Activated CD8-positive, alpha-beta memory T cell treated with anti-CD3 and anti-CD28 coated beads, Interleukin-2, amount 10 ng/mL, durations not matched to agents 7 days and 5 days (primary cell): ENCODE measurements at regions not wholly inside any gene's neighbourhood (a gene's known extent, or its start where the extent isn't known, plus 50 kb on each side); places are given as distances from the start of the nearest gene placed in this dataset.

Experiments
- ATAC-seq: fragments of 150-1000 bp; cut with Tn5 transposase; one replicate; pipeline ENCODE4 v1.10.0; 2021; ENCODE audit warnings: moderate library complexity
- CTCF ChIA-PET: fragments of 350-600 bp; sonication (Branson Sonifier 250); formaldehyde crosslinking; loops from one replicate; lab custom pipeline; 2021; ENCODE audit warnings: antibody characterized with exemption; lab: Charles Lee
- DNase-seq: peaks from one replicate; pipeline ENCODE4 v3.0.0-alpha.2; 2020
- H3K27ac Mint-ChIP-seq: one replicate; pipeline ENCODE4 v1.8.0; 2021; ENCODE audit warnings: mild to moderate bottlenecking, mixed read lengths
- H3K27me3 Mint-ChIP-seq: one replicate; pipeline ENCODE4 v1.8.0; 2021; ENCODE audit warnings: mixed read lengths
- H3K36me3 Mint-ChIP-seq: one replicate; pipeline ENCODE4 v1.8.0; 2021; ENCODE audit warnings: mild to moderate bottlenecking, mixed read lengths
- H3K4me1 Mint-ChIP-seq: one replicate; pipeline ENCODE4 v1.8.0; 2021; ENCODE audit warnings: mixed read lengths
- H3K4me3 Mint-ChIP-seq: one replicate; pipeline ENCODE4 v1.8.0; 2021; ENCODE audit warnings: mild to moderate bottlenecking, moderate library complexity, mixed read lengths
- H3K9me3 Mint-ChIP-seq: one replicate; pipeline ENCODE4 v1.8.0; 2022; ENCODE audit warnings: low read depth, mixed read lengths

DNA sequence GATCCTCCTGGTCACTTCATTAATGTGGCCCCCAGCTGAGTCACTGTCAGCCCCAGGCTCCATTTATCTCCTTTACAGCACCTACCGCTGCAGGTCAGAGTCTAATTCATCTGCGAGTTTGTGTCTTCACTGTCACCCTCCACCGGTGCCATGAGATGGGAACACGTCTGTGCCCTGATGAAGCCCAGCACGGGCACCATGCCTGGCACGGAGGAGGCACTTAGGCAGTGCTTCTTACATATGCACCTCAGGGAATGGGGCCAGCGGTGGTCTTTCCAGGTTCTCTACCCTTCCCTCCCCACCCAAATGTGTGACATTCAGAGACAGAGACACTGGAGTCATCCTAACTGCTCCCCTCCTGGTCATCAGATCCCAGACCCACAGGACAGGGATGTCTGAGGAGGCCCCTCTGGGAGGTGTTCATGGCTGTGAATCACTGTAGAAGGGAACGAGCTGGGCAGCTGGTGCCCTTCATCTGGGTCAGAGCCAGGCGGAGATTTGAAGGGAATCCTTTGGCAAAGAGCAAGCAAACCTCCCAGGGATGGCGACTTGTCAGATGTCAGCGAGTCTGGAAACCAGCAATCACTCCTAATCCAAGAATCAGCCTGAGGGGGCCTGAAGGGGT, 364.6 kb downstream of the PREX1 start:
- Mint-ChIP-seq H3K9me3 (no peaks in the 10 kb centered on the region), H3K27ac (no peak overlapping the region), H3K4me3 (no peak overlapping the region), H3K4me1 (peaks cover 6% of the 10 kb centered on the region), H3K36me3 (no peaks in the 10 kb centered on the region), H3K27me3 (peaks cover 4% of the 10 kb centered on the region)
- no peak for ATAC-seq
- CTCF ChIA-PET, result no interaction called here
- no peak for DNase-seq

DNA sequence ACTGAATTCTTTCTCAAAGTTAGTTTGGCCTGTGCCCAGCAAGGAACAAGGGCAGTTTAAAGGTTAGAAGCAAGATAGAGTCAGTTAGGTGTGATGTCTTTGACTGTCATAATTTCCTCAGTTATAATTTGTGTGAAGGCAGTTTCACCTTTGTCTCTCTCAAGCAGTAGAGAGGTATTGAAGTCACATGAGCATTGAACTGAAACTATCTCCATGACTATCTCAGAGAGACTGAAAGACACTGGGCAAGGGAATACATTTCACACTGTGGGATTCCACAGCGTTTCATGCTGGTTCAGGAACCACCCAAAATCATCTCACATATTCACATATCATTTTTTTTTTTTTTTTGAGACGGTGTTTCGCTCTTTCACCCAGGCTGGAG, 366.1 kb downstream of the PREX1 start:
- ATAC-seq, result no peak
- Mint-ChIP-seq H3K4me3 (no peak overlapping the region), H3K27ac (no peak overlapping the region), H3K36me3 (no peaks in the 10 kb centered on the region), H3K4me1 (no peaks in the 10 kb centered on the region), H3K9me3 (no peaks in the 10 kb centered on the region), H3K27me3 (peaks cover 4% of the 10 kb centered on the region)
- CTCF ChIA-PET, result no interaction called here
- DNase-seq, result no peak

DNA sequence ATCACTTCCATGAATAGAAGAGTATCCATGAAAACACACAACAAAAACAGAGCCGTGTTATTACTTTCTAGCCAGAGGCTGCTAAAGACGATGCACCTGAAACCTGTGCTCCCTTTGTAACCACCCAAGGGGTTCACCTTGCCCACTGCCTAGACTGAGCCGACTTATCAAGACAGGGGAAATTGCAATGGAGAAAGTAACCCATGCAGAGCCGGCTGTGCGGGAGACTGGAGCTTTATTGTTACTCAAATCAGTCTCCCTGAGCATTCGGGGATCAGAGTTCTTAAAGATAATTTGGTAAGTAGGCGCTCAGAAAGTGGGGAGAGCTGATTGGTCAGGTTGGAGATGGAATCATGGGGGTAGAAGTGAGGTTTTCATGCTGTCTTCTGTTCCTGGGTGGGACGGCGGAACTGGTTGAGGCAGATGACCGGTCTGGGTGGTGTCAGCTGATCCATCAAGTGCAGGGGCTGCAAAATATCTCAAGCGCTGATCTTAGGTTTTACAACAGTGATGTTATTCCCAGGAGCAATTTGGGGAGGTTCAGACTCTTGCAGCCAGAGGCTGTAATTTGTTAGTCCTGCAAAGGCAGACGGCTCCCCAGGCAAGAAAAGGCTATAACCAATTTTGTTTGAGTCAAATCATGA, 366.6 kb downstream of the PREX1 start:
- Mint-ChIP-seq H3K27me3 (peaks cover 4% of the 10 kb centered on the region), H3K4me3 (no peak overlapping the region), H3K36me3 (no peaks in the 10 kb centered on the region), H3K27ac (no peak overlapping the region), H3K4me1 (no peaks in the 10 kb centered on the region), H3K9me3 (no peaks in the 10 kb centered on the region)
- ATAC-seq (no peak), DNase-seq (no peak)
- CTCF ChIA-PET, result interaction anchor here (1.0 kb wide), 1 partner anchor 160 kb away, joined by 4 read pairs; no protein-coding TSS in a partner anchor

DNA sequence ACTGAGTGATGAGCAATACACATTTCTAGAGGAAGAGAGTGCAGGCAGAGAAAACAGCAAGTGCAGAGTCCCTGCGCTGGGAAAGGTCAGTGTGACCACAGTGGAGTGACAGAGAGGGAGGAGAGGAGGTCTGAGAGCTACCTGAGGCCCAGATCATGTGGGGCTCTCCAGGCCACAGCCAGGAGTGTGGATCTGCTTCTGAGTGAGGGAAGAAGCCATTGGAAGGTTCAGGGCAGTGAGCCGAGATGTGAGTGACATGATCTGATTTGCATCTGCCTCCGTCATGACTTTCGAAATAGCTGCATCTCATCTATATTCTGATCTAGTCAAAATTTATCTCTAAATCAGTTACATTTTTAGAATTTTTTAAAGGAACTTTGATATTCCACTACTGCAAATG, 367.1 kb downstream of the PREX1 start:
- Mint-ChIP-seq H3K36me3 (no peaks in the 10 kb centered on the region), H3K27ac (no peak overlapping the region), H3K9me3 (no peaks in the 10 kb centered on the region), H3K4me1 (no peaks in the 10 kb centered on the region), H3K27me3 (peaks cover 4% of the 10 kb centered on the region), H3K4me3 (no peak overlapping the region)
- CTCF ChIA-PET, result interaction anchor here (1.0 kb wide), 1 partner anchor 160 kb away, joined by 4 read pairs; no protein-coding TSS in a partner anchor
- ATAC-seq (no peak), DNase-seq (no peak)

DNA sequence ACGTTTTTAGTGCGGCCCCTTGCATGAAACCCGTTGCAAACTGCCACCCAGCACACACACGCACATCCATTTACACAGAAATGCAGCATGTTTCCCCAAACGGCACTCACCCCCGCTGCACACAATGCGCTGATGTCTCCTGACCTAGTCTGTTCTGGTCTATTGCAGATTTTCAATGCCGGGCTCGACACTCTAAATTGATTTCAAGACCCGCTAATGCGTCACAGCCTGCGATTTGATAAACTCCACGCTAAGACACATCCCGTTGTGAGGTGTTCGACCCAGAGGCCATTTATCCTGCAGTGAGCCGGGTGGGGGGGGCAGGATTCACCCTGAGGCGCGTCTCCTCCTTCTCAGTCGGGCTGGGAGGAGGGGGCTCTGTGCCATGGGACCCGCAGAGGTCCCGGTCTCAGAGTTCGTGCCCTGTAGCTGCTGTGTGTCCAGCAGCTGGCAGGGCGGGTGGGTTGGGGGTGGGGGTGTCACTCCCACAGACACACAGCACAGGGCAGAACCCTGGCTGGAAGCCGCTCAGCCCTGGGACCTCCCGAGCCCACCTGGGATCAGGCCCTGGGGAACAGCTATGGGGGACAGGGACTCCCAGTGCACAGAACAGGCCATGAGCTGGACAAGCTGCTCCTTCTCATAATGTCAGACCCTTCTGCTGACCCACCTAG, 367.9 kb downstream of the PREX1 start:
- ATAC-seq (no peak), DNase-seq (no peak)
- Mint-ChIP-seq H3K9me3 (no peaks in the 10 kb centered on the region), H3K27ac (no peak overlapping the region), H3K27me3 (peaks cover 4% of the 10 kb centered on the region), H3K36me3 (no peaks in the 10 kb centered on the region), H3K4me1 (no peaks in the 10 kb centered on the region), H3K4me3 (no peak overlapping the region)
- CTCF ChIA-PET, result no interaction called here

DNA sequence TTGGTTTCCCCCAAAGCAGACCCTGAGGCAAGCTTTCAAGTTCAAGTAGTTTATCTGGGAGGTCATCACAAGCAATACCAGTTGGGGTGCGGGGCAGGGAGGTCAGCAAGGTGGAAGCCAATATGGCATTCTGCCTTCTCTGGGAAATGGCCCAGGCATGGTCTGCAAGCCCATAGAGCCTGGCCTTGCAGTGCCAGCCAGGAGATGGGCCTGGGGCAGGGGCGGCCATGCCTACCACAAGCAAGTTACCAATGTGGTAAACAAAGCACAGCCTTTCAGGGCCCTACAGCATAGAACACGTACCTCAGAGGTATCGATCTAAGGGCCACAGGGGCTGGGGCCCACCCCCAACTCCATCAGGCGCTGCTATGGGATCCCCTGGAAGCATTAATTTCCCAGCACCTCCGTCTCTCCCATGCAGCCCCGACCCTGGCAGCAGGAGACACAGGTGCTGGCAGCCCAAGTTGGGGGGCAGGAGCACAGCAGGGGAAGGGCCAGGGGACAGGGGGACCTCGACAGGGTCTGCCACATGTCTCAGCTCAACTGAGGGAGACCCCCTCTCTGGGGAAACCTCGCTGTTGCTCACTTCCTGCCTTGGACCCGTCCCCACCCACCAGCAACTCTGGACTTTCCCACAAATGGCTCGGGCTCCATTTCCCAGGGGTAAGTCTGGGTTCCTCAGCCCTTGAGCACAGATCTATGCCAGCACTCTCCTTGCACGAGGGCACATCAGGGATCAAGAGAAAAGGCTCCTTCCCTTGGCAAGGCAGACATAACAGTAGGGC, 369.0 kb downstream of the PREX1 start:
- DNase-seq (no peak), ATAC-seq (no peak)
- Mint-ChIP-seq H3K4me3 (no peak overlapping the region), H3K36me3 (no peaks in the 10 kb centered on the region), H3K27ac (no peak overlapping the region), H3K27me3 (peaks cover 6% of the 10 kb centered on the region), H3K4me1 (no peaks in the 10 kb centered on the region), H3K9me3 (no peaks in the 10 kb centered on the region)
- CTCF ChIA-PET, result no interaction called here

DNA sequence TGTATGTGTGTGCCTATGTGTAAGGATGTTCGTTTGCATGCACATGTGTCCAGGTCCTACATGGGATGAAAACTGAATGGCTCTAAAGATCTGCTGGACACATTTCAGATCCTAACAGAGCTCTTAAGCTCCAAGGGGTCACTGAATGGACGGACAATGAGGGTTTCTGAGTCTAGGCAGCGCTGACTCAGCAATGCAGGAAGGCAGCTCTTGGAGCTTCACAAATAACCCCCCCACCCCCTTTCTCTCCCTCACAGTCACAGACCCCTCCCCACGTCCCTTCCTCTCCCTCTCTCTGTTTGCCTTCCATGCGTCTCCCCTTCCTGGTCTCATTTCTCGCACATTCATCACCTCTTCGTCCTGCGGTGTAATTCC, 369.8 kb downstream of the PREX1 start:
- ATAC-seq (no peak), DNase-seq (no peak)
- H3K9me3 Mint-ChIP-seq, result no peaks in the 10 kb centered on the region
- H3K27ac Mint-ChIP-seq, result no peak overlapping the region
- H3K4me1 Mint-ChIP-seq, result no peaks in the 10 kb centered on the region
- no peaks in the 10 kb centered on the region for H3K36me3 Mint-ChIP-seq
- peaks cover 6% of the 10 kb centered on the region for H3K27me3 Mint-ChIP-seq
- no peak overlapping the region for H3K4me3 Mint-ChIP-seq
- CTCF ChIA-PET, result no interaction called here

DNA sequence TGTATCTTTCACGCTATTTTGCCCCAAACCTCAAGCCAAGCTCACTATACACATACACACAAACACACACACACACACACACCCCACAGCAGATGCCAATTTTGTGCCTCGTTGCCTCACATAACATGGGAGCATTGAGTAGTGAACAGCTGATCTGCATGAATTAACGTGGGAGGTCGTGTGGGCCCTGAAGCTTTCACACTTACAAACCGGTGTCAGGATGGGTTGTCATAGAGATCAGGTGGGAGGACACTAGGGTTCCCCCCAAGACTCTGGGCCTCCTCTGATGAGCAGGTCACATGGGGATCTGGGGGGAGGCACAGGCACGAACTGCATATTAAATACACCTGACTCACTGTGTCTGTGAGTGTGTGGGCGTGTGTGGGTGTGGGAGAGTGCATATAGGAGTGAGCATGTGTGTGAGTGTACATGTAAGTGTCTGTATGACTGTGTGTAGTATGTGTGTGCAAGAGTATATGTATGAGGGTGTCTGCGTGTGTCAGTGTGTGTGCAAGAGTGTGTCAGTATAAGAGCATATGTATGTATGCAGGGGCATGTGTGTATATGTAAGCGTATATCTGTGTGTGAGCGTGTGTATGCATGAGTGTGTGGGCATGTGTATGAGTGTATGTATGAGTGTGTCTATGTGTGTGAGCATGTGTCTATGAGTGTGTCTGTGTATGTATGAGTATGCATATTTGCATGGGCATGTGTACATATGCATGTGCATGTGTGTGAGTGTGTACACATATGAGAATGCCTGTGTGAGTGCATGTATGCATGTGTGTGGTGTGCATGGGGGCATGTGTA, 370.4 kb downstream of the PREX1 start:
- no peak for ATAC-seq
- Mint-ChIP-seq H3K9me3 (no peaks in the 10 kb centered on the region), H3K4me3 (no peak overlapping the region), H3K4me1 (no peaks in the 10 kb centered on the region), H3K27ac (no peak overlapping the region), H3K36me3 (no peaks in the 10 kb centered on the region), H3K27me3 (peaks cover 6% of the 10 kb centered on the region)
- CTCF ChIA-PET, result no interaction called here
- DNase-seq, result no peak

DNA sequence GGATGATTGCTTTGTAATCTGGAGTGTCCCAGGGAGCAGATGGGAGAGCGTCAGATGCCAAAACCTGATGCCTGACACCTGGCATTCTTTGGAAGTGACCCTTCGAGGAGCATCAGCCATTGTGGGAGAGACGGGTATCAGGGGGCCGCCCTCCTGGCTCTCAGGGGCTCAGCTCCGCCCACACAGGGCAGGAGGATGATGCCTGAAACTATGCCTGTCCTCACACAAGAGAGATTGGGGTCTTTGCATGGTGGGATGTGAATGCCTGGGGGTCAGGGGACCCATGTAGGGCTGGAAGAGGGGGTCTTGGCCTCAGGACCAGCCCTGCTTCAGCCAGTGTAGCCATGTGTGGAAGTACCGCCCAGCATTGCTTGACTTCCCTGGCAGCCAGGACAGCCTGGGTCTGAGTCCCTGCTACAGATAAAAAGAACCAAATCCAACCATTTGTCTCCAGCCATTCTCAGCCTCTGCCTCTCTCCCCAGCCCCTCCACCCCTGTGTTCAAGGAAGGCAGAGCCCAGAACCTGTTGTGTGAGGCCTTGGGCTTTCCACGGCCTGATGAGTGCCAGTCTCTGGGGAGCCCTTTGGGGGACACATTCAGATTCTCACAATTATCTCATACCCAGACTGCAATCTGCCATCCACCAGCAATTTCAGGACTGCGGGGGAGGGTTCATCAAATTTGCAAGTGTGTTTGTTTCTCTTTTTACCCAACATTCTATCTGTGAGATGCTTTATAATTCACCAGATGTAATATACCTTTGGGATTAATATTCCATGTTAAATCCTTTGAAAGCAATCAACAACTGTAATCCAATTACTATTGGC, 371.2 kb downstream of the PREX1 start:
- DNase-seq (no peak), ATAC-seq (no peak)
- Mint-ChIP-seq H3K27me3 (peaks cover 6% of the 10 kb centered on the region), H3K27ac (no peak overlapping the region), H3K4me3 (no peak overlapping the region), H3K36me3 (no peaks in the 10 kb centered on the region), H3K4me1 (no peaks in the 10 kb centered on the region), H3K9me3 (no peaks in the 10 kb centered on the region)
- CTCF ChIA-PET, result no interaction called here

DNA sequence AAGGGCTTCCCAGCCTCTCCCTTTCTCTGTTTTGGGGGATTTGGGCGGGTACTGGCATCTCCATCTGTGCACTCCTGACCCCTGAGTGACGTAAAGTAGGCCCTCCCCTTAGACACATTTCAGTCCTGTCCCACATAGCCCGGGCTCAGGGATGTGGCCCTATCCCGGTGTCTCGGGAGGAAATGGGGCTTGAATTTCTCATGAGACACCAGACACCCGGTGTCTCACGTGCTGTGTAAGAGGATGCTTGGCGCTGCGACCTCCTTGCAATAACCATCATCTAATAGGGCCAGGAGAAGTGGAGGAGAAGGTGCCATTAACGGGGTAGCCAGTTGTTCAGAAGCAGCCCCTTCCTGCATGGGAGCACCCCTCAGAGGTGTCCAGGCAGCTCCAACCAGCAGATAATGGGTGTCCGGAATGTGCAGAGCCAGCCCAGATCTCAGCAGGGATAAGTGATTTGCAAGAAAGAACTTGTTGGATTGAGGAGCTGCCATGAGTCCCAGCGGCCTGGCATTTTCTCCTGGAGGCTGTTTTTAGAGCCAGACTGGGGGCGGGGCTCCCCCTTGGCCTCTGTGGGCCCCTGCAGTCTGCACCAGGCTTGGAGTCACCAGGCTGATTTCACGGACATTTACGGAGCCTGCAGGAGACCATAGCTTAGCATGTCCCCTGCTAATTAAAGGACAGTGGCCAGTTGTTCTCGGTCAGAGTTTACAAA, 372.0 kb downstream of the PREX1 start:
- no peak overlapping the region for H3K4me3 Mint-ChIP-seq
- CTCF ChIA-PET, result no interaction called here

DNA sequence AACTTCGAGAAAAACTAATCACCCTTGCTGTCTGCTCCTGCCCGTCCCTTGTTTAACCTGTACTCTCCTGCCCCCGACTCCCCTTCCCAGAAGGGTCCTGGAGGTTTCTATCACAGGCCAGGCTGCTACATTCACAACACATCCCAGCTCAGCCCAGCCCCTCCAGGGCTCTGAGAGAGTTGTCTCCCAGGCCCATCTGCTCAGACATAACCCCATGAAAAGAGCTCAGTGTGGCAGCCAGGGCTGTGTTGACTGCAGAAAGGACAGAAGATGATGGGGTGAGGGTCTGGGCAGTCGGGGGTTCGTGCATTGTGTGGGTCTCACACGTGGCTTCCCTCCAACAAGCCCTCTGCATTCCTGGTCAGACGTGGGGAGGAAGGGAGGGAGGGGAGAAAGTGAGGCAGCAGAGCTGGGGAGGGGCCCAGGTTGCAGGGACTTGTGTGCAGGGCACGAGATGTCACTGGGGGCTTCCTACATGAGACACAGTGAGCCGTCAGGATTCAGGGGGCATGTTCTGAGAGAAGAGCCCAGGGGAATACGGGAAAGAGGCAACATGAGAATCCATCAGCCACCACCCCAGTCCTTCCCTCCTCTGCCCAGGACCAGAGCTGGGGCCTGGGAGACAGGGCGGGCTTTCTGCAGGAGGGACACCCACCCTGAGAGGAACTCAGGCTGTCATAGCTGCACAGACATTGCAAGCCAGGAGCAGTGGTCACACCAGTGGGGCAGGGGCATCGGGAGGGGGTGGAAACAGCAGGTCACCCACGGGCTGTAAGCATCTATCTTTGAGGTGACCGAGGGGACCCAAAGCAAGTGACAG, 372.9 kb downstream of the PREX1 start:
- DNase-seq (no peak), ATAC-seq (no peak)
- H3K4me3 Mint-ChIP-seq, result no peak overlapping the region
- H3K9me3 Mint-ChIP-seq, result no peaks in the 10 kb centered on the region
- CTCF ChIA-PET, result no interaction called here
- H3K36me3 Mint-ChIP-seq, result no peaks in the 10 kb centered on the region
- no peaks in the 10 kb centered on the region for H3K4me1 Mint-ChIP-seq
- no peak overlapping the region for H3K27ac Mint-ChIP-seq
- H3K27me3 Mint-ChIP-seq, result peaks cover 2% of the 10 kb centered on the region

More for the DNA sequence above, 372.0 kb downstream of the PREX1 start:
- Mint-ChIP-seq H3K27ac (no peak overlapping the region), H3K27me3 (peaks cover 6% of the 10 kb centered on the region), H3K9me3 (no peaks in the 10 kb centered on the region), H3K36me3 (no peaks in the 10 kb centered on the region), H3K4me1 (no peaks in the 10 kb centered on the region)
- DNase-seq, result no peak
- no peak for ATAC-seq
